ENCODE measurements at regions not wholly inside any gene's neighbourhood (a gene's known extent, or its start where the extent isn't known, plus 50 kb on each side); places are given as distances from the start of the nearest gene placed in this dataset.

DNA sequence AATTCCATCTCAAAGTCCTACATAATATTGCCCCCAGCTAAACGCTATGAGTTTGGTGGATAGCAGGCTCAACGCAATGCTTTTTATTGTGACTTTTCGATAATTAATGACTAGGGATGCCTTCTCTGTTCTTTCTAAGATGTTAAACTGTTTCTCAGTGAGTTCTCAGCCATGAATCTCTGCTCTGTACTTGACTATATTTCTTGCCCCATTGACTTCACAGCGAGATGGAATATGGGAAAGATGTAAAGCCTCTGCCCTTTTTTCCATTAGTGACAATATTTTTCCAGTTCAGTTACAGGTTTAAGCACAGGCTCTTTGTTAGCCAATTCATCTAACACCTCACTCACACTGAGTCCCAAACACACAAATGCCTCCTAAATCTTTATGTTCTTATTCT lies 1022.0 kb downstream of the ADGRL3 start:
- DNase-seq, result no peak
- intact Hi-C loops (cut with DNase I), result no loop called here

DNA sequence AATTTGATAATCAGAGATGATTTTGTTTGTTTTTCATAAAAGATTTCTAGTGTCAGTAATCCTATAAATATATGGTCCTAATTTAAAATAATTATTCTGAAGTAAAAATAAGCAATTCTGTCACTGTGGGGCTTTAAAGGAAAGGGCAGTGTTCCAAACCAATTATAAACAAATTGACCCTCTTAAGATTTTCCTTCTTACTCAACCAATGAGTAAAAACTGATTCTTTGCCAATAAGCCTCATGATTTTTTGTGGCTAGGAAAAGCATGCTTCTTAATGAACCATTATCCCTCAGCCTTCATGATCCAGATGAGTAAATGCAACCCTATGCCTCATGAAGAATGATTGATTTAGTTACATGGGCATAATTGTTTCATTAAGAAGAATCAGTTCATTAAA lies 1010.4 kb downstream of the ADGRL3 start:
- intact Hi-C loops (cut with DNase I), result no loop called here
- no peak for DNase-seq

DNA sequence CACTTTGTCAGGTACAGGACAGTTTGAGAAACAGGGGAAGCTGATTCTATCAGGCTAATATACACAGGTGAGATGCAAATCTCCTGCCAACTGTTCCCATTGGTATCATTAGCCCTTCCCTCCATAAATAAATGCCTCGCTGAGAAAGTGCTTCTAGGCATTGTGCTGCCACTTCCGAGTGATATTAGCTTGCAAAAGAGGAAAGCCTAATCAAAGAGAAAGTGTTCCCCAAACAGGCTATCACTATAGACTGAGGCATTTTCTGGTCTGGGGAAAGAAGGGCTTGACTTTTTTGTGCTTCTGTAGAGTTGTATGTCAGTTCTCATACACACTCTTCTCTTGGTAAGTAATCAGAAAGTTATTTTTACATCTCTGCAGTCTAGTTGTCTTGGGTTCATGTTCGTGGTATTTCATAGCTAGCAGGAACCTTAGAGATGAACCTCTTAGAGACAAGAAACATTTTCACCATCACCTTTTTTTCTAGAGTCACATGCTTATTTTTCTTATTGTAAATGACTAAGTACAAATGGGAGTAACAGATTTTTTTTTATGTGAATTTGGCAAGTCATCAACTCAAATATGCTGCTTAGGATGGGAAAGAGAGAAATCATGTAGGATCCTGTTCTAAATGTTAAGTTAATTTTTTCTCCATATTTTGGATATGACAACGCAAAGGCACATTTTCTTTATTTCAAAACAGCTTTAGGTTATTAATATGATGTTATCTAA lies 1009.8 kb downstream of the ADGRL3 start:
- DNase-seq, result no peak
- intact Hi-C loops (cut with DNase I), result no loop called here

DNA sequence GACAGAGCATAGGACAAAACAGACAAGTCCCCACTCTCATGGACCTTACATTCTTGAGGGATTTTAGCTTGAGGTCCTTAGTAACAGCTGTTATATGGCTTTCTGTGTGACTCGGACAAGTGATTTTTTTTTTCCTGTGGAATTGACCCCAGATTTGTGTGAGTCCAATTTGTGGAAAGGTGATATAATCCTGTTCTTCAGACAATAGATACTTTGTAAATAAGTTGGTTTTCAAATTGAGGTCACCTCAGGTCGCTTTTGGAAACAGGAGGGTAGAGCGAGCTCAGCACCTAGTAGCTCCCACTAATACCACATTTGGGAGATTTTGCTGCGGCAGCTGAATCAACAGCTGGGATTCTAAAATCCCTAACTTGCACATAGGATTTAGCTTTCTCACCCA lies 1008.8 kb downstream of the ADGRL3 start:
- intact Hi-C loops (cut with DNase I), result no loop called here
- DNase-seq, result no peak

DNA sequence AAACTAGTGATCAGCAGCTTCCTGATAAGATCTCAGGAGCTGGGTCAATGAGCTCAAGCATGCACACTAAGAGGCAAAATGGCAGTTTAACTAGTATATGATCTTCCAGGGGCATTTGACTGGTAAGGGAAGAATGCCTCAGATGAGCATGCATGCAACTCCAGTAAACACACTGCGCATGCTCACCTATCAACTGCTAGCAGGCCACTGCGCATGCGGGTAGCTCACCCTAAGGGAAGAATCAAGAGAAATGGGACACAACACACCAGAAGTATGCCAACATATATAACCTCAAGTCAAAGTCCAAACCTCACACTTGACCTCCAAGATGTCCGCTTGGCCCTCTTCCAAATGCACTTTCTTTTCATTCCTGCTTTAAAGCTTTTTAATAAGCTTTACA lies 1004.0 kb downstream of the ADGRL3 start:
- intact Hi-C loops (cut with DNase I), result no loop called here
- no peak for DNase-seq

DNA sequence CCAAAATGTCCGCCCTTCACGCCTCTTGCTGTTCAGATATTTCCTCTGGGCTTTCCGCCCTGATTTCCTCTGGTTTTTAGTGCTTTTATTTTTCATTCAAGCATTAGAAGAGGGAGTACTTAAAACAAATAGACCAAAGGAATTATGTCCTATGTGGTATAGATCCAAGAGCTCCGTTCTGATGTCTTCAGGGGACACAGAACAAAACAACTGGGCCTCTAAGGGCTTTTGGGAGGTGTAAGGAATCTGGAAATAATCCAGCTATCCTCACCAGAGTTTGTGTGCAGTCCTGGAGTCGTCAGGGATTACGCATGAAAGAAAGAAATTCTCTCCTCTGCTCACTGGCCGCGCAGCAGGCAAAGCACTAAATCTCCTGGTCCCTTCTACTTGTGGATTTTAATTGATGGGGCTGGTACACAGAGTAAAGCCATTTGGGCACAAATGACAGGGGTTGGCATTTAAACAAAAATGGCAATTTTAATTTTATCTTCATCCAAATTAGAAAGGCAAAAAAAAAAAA lies 999.2 kb downstream of the ADGRL3 start:
- DNase-seq, result no peak
- intact Hi-C loops (cut with DNase I), result no loop called here

DNA sequence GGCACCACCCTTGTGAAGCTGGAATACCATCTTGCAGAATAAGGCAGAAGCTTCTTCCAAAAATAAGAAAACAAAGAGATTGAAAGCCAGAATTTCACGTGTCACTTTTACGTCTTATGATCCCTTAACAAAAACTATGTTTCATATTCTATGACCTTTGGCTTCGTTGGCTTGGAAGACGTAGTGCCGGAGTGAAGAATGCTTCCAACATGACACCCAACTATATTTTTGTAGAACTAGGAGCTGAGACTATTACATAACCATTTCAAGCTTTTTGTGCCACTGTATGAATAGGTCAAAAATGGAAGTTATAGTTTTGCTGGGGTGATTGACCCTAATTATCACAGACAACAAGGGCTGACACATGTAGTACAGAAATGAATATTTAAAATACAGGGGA lies 996.2 kb downstream of the ADGRL3 start:
- intact Hi-C loops (cut with DNase I), result no loop called here
- no peak for DNase-seq

DNA sequence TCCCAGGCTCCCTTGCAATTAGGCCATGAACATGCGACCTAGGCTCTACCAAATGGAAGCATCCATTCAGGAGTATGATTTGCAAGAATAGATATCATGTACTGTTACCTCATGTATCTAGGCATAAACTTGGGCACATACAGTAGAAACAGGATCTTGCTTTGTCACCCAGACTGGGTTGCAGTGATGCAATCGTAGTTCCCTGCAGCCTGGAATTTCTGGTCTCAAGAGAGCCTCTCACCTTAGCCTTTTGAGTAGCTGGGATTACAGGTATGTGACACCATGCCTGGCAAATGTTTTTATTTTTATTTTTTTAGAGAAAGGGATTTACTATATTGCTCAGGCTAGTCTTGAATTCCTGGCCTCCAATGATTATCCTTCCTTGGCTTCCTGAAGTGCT lies 994.2 kb downstream of the ADGRL3 start:
- intact Hi-C loops (cut with DNase I), result no loop called here
- no peak for DNase-seq

DNA sequence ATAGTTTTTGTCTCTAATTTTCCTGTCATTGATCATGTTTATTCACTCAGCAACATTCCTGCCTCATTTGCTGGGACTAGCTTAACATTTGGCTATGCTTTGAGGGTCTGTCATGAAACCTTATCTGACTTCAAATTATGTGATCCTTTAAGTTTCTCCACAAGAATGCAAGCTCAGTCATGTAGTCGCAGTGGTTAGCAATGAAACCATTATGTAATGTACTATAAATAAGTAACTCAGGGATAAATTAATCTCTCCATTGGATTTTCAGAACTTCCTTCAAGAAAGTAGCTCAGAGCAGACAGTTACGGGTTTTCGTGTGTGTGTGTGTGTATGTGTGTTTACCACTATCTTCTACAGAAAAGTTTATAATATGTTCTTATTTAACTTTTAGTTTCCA lies 993.6 kb downstream of the ADGRL3 start:
- no peak for DNase-seq
- intact Hi-C loops (cut with DNase I), result no loop called here

DNA sequence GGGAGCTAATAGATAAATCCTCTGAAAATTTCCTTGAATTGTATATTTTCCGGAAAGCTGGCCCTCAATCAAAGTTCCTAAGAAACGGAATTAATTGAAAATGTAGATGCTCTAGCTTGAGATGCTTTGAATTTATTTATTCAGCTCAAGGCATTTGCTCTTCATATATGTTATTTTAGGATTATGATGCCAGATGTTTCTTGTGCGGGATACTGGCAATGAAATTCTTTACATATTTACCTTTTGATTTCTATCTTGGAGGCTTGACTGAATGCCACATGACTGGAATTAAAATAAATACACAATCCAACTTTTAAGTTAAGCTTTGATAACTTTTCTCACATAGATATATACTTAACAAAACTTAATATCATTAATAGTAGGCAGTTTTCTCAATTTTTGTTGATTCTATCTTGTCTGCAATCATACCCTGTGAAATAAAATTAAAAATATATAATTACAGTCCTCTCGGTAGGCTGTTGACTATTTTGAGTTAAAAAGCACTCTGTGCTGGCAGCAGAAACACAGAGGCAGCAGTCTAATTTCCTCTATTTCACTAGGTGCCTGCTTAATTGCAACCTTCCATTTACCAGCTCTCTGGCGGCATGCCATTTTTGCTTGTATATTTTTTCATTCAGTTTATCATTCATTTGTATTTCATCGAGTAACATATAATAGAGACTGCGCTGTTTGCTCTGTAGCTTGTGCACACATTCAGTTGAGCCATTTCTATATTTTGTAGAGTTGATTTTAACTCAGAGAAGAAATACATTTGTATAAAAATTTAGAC lies 991.5 kb downstream of the ADGRL3 start:
- no peak for DNase-seq
- intact Hi-C loops (cut with DNase I), result no loop called here

DNA sequence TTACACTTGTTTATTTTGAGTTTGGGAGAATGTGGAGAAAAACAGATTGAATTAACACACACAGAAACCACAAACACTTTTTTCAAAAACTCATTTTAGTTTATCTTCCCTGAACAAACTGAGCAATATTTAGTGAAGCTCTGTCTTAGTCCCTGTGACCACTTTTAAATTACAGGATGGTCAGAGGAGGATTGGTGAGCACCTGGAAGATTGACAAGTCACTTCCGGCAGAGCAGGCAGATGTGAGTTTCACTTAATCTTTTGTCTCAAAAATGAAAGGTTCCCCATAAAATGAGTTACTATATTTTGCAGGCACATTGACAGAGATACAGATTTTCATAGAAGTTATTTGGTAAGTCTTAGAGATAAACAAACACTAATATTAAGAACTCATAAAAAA lies 970.1 kb downstream of the ADGRL3 start:
- DNase-seq, result no peak
- intact Hi-C loops (cut with DNase I), result no loop called here

DNA sequence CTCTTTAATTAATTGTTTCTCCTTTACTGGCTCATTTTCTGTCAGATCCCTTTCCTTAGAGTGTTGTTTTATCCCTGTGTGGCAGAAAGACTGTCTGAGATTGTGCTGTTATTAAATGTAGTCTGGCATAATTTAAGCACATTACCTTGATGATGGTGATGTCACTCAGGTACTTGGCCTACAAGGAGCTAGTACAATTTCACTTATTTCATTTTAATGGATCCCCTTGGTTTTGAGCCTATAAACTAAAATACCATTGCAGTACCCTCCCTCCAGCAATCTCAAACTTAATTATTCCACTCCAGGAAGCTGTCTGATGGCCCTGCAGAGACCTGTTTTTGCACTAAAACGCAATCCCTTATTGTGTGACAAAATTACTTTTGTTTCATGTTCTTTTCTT lies 968.6 kb downstream of the ADGRL3 start:
- no peak for DNase-seq
- intact Hi-C loops (cut with DNase I), result no loop called here

DNA sequence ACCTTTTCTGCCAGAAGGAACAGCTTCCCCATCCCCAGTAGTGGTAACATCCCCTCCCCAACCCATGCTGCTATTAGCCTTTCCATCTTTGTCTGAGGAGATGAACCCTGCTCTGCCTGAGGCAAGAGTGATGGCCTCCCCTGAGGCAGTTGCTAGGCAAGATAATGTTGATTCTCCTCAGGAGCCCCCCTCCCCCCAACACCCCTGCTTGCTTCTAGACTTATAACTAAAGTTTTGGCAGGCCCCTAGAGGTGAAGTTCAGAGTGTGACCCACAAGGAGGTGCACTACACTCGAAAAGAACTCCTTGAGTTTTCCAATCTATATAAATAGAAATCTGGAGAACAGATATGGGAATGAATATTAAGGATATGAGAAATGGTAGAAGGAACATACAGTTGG lies 962.5 kb downstream of the ADGRL3 start:
- no peak for DNase-seq
- intact Hi-C loops (cut with DNase I), result no loop called here

DNA sequence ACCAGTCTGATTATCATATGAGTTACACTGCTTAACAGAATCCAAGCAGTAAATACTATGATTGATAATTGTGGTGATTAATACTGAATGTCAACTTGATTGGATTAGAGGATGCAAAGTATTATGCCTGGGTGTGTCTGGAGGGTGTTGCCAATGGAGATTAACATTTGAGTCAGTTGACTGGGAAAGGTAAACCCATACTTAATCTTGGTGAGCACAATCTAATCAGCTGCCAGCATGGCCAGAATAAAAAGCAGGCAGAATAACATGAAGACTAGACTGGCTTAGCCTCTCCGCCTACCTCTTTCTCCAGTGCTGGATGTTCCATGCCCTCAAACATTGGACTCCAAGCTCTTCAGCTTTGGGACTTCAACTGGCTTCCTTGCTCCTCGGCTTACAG lies 961.3 kb downstream of the ADGRL3 start:
- intact Hi-C loops (cut with DNase I), result no loop called here
- no peak for DNase-seq

DNA sequence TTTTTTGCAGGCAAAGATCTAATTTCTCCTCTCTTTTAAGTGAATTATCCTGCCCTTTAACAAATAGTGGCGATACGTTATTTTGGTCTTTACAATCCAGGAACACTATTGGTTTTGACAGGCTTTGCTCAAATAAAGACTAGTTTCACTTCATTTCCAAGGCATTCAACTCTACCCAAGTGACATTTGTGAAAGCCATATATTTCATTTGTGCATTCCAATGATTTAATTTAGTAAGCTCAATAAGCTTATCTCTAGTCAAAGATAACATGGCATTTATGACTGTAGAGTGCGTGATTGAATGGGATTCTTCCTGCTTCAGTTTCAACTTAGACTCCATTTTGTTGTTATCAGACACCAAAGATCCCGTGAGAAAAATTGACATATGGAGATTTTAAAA lies 959.8 kb downstream of the ADGRL3 start:
- DNase-seq, result no peak
- intact Hi-C loops (cut with DNase I), result no loop called here

DNA sequence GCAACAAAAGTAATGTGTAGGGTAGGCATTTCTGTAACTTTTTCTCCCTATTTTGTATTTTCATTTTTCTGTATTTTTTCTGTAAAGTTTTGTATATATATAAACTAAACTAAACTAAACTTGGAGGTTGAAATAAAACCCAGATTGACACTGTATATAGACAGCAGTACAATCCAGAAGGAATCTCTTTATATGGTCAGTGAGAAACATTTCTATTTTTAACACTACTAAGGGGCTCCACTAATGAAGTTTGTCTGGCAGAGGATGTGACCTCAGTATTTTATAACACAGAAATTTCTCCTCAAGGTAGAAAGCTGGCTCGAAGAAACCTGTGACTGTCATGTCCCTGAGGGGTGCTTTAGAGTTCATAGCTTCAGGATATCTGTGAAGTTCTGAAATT lies 959.2 kb downstream of the ADGRL3 start:
- DNase-seq, result no peak
- intact Hi-C loops (cut with DNase I), result no loop called here

DNA sequence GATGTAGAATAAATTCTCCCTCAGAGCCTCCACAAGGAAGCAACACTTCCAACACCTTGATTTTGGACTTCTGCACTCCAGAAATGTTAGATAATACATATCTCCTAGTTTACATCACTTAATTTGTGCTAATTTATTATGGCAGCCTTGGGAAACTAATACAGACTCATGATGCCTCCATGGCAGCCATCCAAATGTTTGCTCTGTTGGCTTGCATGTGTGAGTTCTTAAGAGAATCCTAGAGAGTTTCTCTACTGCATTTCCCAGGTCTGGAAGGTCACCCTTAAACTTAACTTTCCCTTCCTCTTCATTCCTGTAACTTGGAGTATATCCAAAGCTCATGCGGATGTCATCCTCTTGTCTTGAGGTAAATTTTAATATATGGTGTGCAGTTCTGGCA lies 956.1 kb downstream of the ADGRL3 start:
- DNase-seq, result no peak
- intact Hi-C loops (cut with DNase I), result no loop called here

DNA sequence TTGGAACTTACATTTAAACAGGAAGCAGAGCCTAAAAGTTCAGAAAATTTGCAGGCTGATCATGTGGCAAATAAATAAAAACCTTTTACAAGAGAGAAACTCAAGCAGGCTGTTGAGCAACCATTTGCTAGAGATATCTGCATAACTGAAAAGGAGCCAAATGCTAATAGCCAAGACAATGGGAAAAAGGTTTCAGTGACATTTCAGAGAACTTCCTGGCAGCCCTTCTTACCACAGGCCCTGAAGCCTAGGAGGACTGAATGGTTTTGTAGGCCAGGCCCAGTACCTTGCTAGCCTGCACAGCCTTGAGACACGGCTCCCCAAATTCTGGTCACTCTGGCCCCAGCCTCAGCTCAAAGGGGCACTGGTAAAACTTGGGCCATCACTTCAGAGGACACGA lies 945.1 kb downstream of the ADGRL3 start:
- no peak for DNase-seq
- intact Hi-C loops (cut with DNase I), result no loop called here

DNA sequence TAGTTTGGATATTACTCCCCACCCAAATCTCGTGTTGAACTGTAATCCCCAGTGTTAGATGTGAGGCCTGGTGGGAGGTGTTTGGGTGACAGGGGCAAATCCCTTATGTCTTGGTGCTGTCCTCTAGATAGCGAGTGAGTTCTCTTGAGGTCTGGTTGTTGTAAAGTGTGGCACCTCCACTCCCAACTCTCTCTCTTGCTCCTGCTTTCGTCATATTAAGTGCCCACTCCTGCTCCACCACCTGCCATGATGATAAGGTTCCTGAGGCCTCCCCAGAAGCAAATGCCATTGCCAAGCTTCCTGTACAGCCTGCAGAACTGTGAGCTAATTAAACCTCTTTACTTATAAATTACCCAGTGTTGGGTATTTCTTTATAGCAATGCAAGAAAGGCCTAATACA lies 944.3 kb downstream of the ADGRL3 start:
- intact Hi-C loops (cut with DNase I), result no loop called here
- no peak for DNase-seq

DNA sequence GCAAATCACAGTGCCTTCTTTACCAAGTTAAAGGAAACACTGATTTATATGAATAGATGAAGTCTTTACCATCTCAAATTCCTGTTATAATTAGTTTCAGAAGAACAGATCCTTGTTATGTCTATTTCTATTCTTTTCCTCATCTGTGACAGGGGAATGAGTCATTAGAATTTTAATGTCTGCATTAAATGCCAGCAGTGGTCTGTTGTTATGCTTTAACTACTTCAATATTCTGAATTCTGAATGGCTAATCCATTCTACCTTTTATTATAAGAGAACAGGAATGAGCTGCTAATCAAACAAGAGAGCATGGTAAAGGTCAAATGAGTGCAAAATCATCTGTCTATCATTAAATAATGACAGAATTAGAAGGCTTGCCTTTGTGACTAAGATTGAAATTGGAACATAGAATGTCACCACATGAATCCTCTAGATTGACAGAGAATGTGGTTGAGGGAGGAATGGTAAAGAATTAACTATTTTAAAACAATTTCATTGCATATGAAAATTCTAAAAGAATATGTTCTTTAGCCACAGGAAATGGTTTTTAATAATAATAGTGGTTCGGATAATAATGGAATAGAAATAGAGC lies 935.5 kb downstream of the ADGRL3 start:
- DNase-seq, result no peak
- intact Hi-C loops (cut with DNase I), result no loop called here

DNA sequence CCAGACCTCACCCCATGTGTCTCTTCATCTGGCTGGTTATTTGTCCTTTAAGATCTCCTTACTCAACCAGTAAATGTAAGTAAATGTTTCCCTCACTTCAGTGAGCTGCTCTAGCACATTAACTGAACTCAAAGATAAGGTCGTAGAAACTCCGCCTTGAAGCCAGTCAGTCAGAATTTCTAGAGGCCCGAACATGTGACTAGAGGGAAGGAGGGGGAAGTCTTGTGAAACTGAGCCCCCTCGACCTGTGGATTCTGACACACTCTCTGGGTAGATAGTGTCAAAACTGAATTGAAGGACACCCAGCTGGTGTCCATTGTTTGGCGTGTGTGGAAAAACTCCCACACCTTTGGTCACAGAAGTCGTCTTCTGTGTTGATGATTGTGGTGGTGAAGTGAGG lies 933.9 kb downstream of the ADGRL3 start:
- no peak for DNase-seq
- intact Hi-C loops (cut with DNase I), result no loop called here

Data from posterior cingulate gyrus (tissue), 11 donors.